HEK293T (cell line): ENCODE measurements at regions not wholly inside any gene's neighbourhood (a gene's known extent, or its start where the extent isn't known, plus 50 kb on each side); places are given as distances from the start of the nearest gene placed in this dataset.
A peak's percentile ranks its signal among the peaks of the same experiment; 100 is the strongest.

Experiments used
- CTCF ChIA-PET: fragments of 350-600 bp; formaldehyde crosslinking; extraction: SDS; loops from one replicate; lab custom pipeline; 2021; ENCODE audit warnings: antibody characterized with exemption, inconsistent platforms; lab: Yijun Ruan, JAX
- POLR2A ChIA-PET: fragments of 350-600 bp; formaldehyde crosslinking; extraction: SDS; loops from one replicate; lab custom pipeline; 2020; ENCODE audit warnings: antibody characterized with exemption, inconsistent platforms; lab: Yijun Ruan, JAX
- DNase-seq: peaks from one replicate; pipeline ENCODE4 v3.0.0; 2012; ENCODE audit warnings: mixed read lengths; ENCODE audit errors: extremely low spot score
- ARNT ChIP-seq: fragments of 450-650 bp; IDR thresholded peaks from 2 replicates; pipeline ENCODE4 v1.6.1; 2017; ENCODE audit warnings: mild to moderate bottlenecking
- BHLHE40 ChIP-seq: fragments of 450-650 bp; IDR thresholded peaks from 2 replicates; pipeline ENCODE4 v1.6.1; 2016; ENCODE audit warnings: mild to moderate bottlenecking, moderate library complexity, borderline replicate concordance
- CTBP1 ChIP-seq: fragments of 450-650 bp; IDR thresholded peaks from 2 replicates; pipeline ENCODE4 v1.6.1; 2016; ENCODE audit warnings: borderline replicate concordance
- ELF4 ChIP-seq: fragments of 450-650 bp; IDR thresholded peaks from 2 replicates; pipeline ENCODE4 v1.6.1; 2017; ENCODE audit warnings: antibody characterized with exemption
- FOXA1 ChIP-seq: fragments of 450-650 bp; IDR thresholded peaks from 2 replicates; pipeline ENCODE4 v1.6.1; 2016; ENCODE audit warnings: mild to moderate bottlenecking
- FOXK2 ChIP-seq: fragments of 450-650 bp; IDR thresholded peaks from 2 replicates; pipeline ENCODE4 v1.6.1; 2016; ENCODE audit warnings: mild to moderate bottlenecking
- FOXM1 ChIP-seq: fragments of 450-650 bp; IDR thresholded peaks from 2 replicates; pipeline ENCODE4 v1.6.1; 2017; ENCODE audit warnings: mild to moderate bottlenecking, borderline replicate concordance
- HDGF ChIP-seq: fragments of 450-650 bp; IDR thresholded peaks from 2 replicates; pipeline ENCODE4 v1.6.1; 2017; ENCODE audit warnings: antibody characterized with exemption, borderline replicate concordance
- L3MBTL2 ChIP-seq: fragments of 450-650 bp; conservative IDR thresholded peaks from 2 replicates; pipeline ENCODE4 v1.6.1; 2016; ENCODE audit warnings: mild to moderate bottlenecking
- LEF1 ChIP-seq: fragments of 450-650 bp; IDR thresholded peaks from 2 replicates; pipeline ENCODE4 v1.6.1; 2017; ENCODE audit warnings: mild to moderate bottlenecking, borderline replicate concordance
- NFRKB ChIP-seq: fragments of 450-650 bp; IDR thresholded peaks from 2 replicates; pipeline ENCODE4 v1.6.1; 2016; ENCODE audit warnings: mild to moderate bottlenecking, moderate library complexity
- PKNOX1 ChIP-seq: fragments of 450-650 bp; IDR thresholded peaks from 2 replicates; pipeline ENCODE4 v1.6.1; 2016
- SP1 ChIP-seq: fragments of 450-650 bp; IDR thresholded peaks from 2 replicates; pipeline ENCODE4 v1.6.1; 2017
- SUZ12 ChIP-seq: fragments of 450-650 bp; IDR thresholded peaks from 2 replicates; pipeline ENCODE4 v1.6.1; 2016; ENCODE audit warnings: mild to moderate bottlenecking
- TARDBP ChIP-seq: fragments of 450-650 bp; IDR thresholded peaks from 2 replicates; pipeline ENCODE4 v1.6.1; 2016
- ZNF384 ChIP-seq: fragments of 450-650 bp; IDR thresholded peaks from 2 replicates; pipeline ENCODE4 v1.6.1; 2016

GRCh38 chr13:34826432-34826831 lies 115.6 kb upstream of the NBEA start:
- TF ChIP-seq ZNF384 (no peak), SP1 (no peak), L3MBTL2 (no peak), FOXA1 (no peak), BHLHE40 (no peak), ELF4 (no peak), PKNOX1 (no peak), TARDBP (no peak), ARNT (no peak), LEF1 (no peak), NFRKB (no peak), HDGF (no peak), FOXM1 (no peak), FOXK2 (no peak), CTBP1 (no peak), SUZ12 (no peak)
- CTCF ChIA-PET: no interaction called here
- no peak for DNase-seq
- POLR2A ChIA-PET: no interaction called here

GRCh38 chr13:34833562-34834182 lies 108.4 kb upstream of the NBEA start:
- TF ChIP-seq L3MBTL2: no peak
- no peak for TF ChIP-seq PKNOX1
- no peak for TF ChIP-seq SP1
- peak; percentile 17 for DNase-seq
- POLR2A ChIA-PET: no interaction called here
- CTCF ChIA-PET: no interaction called here

- no peak for DNase-seq
- TF ChIP-seq SP1 (no peak), SUZ12 (no peak), BHLHE40 (no peak)
- ChIA-PET POLR2A (no interaction called here), CTCF (no interaction called here)
Observed at GRCh38 chr13:34842466-34842865, 99.6 kb upstream of the NBEA start.

- POLR2A ChIA-PET: no interaction called here
- peak; percentile 47; the same call in 1 of the 2 replicates for TF ChIP-seq PKNOX1
- no peak for TF ChIP-seq FOXM1
- no peak for TF ChIP-seq LEF1
- DNase-seq: no peak
- CTCF ChIA-PET: no interaction called here
Observed at GRCh38 chr13:34847766-34848165, 94.3 kb upstream of the NBEA start.

GRCh38 chr13:34849406-34849805 lies 92.7 kb upstream of the NBEA start:
- CTCF ChIA-PET: no interaction called here
- DNase-seq: no peak
- TF ChIP-seq LEF1 (no peak), HDGF (no peak), ELF4 (no peak), FOXA1 (no peak), BHLHE40 (no peak), PKNOX1 (no peak), ZNF384 (no peak), SP1 (no peak), CTBP1 (no peak), NFRKB (no peak)
- POLR2A ChIA-PET: no interaction called here

- ChIA-PET POLR2A (no interaction called here), CTCF (no interaction called here)
- TF ChIP-seq HDGF (no peak), CTBP1 (no peak), SUZ12 (no peak), BHLHE40 (no peak), L3MBTL2 (no peak), FOXA1 (no peak)
- no peak for DNase-seq
Observed at GRCh38 chr13:34853161-34853560, 88.9 kb upstream of the NBEA start.
